GM19468 (cell line): ENCODE measurements at regions not wholly inside any gene's neighbourhood (a gene's known extent, or its start where the extent isn't known, plus 50 kb on each side); places are given as distances from the start of the nearest gene placed in this dataset.

ENCODE experiments used
- ATAC-seq: cut with Tn5 transposase; IDR thresholded peaks from one replicate; pipeline ENCODE4 v1.9.1; 2021; ENCODE audit warnings: mild to moderate bottlenecking, moderate library complexity, moderate number of reproducible peaks; ENCODE audit not compliant: unreplicated experiment; ENCODE audit errors: extremely low read depth

GRCh38 chr2:228273159-228273558 is 91.7 kb upstream of the SPHKAP start:
- ATAC-seq = no peak

- ATAC-seq = no peak
Observed at GRCh38 chr2:228269351-228269750, 87.9 kb upstream of the SPHKAP start.

- no peak for ATAC-seq
Observed at GRCh38 chr2:228268756-228269155, 87.3 kb upstream of the SPHKAP start.

GRCh38 chr2:228268301-228268700 is 86.8 kb upstream of the SPHKAP start:
- ATAC-seq = no peak

- no peak for ATAC-seq
Observed at GRCh38 chr2:228263156-228263555, 81.7 kb upstream of the SPHKAP start.

- ATAC-seq = no peak
Observed at GRCh38 chr2:228261546-228261945, 80.1 kb upstream of the SPHKAP start.

GRCh38 chr2:228257379-228257778 is 75.9 kb upstream of the SPHKAP start:
- ATAC-seq = no peak

- no peak for ATAC-seq
Observed at GRCh38 chr2:228253752-228254151, 72.3 kb upstream of the SPHKAP start.

- no peak for ATAC-seq
Observed at GRCh38 chr2:228247335-228247734, 65.8 kb upstream of the SPHKAP start.

GRCh38 chr2:228245601-228246000 is 64.1 kb upstream of the SPHKAP start:
- ATAC-seq = no peak

GRCh38 chr2:228242591-228242990 is 61.1 kb upstream of the SPHKAP start:
- no peak for ATAC-seq

- no peak for ATAC-seq
Observed at GRCh38 chr2:228239907-228240561, 58.5 kb upstream of the SPHKAP start.

- ATAC-seq = no peak
Observed at GRCh38 chr2:228239207-228239906, 57.9 kb upstream of the SPHKAP start.
